GM12873 (cell line): ENCODE measurements at regions not wholly inside any gene's neighbourhood (a gene's known extent, or its start where the extent isn't known, plus 50 kb on each side); places are given as distances from the start of the nearest gene placed in this dataset.

Source experiments
- TF ChIP-seq, protein P1 (sequence below): IDR thresholded peaks from 2 replicates; pipeline ENCODE4 v1.5.1; 2012; ENCODE audit warnings: low read depth, mild to moderate bottlenecking, moderate library complexity, low read length, control low read depth; ENCODE audit not compliant: insufficient read depth; ENCODE audit errors: missing control alignments

DNA sequence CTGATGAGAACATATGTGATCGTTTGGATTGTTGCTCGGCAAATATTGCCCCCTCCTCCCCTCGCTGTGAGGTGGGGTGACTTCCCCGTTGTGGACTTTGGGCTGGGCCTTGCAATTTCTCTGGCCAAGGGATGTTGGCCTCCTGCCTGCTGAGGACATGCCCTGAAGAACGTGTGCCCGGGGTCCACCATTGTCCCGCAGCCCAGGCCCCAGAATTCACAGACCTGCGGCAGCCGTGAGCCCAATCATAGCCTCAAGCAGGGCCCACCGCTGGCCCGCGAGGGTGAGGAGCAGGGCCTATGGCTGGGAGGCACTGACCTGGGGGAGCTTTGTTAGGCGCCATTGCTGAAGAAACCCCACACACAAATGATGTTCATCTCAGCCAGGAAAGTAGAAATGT lies 58.3 kb upstream of the ACTRT2 start:
- TF ChIP-seq, protein P1, sequence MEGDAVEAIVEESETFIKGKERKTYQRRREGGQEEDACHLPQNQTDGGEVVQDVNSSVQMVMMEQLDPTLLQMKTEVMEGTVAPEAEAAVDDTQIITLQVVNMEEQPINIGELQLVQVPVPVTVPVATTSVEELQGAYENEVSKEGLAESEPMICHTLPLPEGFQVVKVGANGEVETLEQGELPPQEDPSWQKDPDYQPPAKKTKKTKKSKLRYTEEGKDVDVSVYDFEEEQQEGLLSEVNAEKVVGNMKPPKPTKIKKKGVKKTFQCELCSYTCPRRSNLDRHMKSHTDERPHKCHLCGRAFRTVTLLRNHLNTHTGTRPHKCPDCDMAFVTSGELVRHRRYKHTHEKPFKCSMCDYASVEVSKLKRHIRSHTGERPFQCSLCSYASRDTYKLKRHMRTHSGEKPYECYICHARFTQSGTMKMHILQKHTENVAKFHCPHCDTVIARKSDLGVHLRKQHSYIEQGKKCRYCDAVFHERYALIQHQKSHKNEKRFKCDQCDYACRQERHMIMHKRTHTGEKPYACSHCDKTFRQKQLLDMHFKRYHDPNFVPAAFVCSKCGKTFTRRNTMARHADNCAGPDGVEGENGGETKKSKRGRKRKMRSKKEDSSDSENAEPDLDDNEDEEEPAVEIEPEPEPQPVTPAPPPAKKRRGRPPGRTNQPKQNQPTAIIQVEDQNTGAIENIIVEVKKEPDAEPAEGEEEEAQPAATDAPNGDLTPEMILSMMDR, result no peak

DNA sequence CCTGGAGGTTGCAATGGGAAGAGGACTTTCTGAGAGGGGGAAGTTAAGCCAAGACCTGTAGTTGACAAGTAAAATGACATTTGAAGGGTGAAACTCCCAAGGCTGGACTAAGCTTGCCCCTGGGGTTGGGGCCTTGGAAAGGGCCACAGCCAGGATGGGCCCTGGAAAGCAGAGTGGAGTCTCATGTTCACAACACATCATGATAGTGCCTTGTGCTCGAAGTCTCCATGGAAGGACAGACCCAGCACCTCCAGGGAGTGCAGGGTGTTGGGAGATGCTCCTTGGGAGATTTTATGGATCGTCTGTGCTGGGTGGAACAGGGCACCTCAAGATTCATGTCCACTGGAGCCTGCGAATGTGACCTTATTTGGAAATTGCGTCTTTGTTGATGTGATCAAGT lies 55.6 kb upstream of the ACTRT2 start:
- TF ChIP-seq, protein P1, result no peak

DNA sequence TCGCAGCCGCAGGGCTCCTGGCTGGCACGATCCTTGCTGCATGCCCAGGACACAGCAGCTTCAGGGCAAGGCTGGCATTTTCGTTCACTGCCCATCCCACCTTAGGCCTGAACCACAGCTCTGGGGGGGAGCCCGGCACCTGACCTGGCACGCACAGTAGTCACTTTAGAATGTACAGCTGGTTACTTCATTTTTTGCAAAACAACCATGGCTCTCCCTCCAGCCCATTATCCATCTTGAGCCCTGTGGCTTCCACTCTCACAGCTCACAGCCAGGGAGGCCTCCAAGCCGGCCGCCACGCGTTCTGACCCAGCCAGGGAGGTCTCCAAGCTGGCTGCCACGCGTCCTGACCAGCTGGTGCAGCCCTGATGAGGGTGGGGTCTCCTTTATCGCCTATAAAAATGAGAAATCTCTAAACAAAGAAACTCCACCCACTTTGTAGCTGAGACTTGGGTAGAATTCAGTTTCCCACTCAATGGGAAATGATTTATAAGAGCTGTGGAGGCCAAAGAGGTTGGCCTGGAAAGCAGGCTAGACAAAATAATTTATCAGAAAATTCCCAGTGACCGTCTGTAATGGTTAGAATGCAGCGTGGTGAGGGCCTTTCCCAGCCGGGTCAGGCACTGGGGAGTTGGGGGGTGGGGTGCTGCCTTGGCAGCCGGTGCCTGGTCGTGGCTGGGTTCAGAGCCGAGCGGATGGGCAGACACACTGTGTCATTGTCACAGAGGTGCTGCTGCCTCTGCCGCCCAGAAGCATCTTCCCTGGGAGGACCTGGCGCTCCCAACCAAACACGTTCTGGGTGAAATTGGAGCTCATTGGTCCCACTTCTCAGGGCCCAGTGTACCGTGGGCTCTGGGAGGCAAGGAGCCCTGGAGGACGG lies 54.6 kb upstream of the ACTRT2 start:
- TF ChIP-seq, protein P1, result no peak

DNA sequence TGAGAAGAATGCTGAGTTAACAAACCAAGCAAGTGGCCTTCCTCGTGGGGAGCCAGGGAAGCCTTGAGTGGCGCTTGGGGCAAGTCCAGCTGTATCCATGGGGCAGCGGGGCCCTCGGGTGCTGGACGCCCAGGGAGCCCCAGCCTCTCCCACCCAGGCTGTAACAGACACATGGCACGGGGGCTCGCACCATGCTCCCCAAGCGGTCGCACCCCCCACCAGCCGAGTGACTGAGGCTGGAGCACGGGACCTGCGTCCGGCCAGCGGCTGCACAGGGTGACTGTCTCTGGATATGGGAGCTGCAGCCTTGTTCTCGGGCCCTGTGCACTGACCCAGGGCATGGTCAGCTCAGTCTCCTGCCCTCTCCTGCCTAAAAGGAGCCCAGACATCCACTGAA lies 53.9 kb upstream of the ACTRT2 start:
- TF ChIP-seq, protein P1, result no peak

DNA sequence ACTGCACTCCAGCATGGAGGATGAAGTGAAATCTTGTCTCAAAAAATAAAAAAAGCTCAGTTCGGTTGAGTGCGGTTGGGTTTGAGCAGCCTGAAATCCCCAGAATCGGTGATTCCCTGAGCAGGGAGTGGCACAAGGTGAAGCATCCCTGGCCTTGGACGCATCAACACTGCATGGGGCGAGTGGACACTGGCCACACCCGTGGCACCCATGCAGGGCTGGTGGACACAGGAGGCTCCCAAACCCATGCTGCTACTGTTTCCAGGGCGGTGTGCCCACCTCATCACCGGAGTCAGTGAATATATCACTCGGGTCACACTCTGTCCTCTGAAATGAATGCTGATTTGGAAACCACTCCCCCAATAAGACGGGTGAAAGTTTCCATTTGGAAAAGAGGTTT lies 53.4 kb upstream of the ACTRT2 start:
- TF ChIP-seq, protein P1, result no peak

DNA sequence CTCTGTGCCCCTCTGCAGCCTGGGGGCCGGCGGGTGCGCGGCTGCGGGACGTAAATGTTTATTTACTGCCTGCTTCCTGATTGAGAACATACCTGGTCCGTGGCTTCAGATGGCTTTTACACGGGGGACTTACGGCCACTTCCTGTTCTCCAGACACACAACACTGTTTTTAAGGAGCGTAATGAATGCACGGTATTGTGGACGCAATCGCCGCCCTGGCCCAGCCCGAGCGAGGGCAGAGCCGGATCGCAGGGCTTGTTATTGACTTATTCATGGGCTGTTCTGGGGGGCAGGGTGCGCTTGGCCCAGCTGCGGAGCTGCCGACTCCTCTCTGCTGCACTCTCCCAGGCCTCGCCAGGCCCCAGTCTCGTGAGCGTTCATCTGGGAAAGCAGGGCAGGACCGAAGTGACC lies 52.8 kb upstream of the ACTRT2 start:
- TF ChIP-seq, protein P1, result no peak

DNA sequence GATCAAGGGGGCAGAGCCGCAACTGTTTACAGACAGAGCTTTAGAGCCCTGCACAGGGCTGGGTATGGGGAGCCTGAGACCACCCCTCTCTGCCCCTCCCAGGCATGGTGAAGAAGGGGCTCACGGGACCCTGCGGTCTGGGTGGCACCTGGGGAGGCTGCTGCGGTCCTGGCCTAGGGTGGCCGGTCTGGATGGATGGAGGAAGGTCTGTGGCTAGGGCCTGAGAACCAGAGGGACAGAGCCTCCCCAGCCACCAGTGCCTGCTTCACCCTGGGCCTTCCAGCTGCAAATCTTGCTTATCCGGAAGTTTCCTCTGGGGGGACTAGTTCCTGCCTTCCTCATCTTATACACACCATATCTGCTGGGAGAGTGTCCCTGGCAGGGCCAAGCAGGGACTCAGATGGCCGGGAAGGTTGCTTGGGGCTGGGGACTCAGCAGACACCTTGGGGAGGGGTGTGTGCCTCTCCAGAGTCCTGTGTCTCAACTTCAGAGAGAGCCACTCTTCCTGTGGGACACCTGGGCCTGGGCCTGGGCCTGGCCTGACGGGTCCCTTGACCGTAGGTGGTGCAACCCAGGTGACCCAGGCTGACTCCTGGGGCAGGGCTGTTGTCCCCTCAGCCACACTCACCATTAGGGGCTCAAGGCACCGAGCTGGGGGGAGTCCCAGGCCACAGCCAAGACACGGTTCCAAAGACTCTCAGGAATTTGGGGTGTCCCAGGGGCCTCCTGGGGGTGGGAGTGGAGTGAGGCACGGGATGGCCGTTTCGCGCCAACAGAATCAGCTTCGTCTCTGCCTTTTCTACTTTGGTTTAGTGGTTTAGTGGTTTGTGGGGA lies 52.0 kb upstream of the ACTRT2 start:
- TF ChIP-seq, protein P1, result no peak
